ENCODE measurements at regions not wholly inside any gene's neighbourhood (a gene's known extent, or its start where the extent isn't known, plus 50 kb on each side); places are given as distances from the start of the nearest gene placed in this dataset.

DNA sequence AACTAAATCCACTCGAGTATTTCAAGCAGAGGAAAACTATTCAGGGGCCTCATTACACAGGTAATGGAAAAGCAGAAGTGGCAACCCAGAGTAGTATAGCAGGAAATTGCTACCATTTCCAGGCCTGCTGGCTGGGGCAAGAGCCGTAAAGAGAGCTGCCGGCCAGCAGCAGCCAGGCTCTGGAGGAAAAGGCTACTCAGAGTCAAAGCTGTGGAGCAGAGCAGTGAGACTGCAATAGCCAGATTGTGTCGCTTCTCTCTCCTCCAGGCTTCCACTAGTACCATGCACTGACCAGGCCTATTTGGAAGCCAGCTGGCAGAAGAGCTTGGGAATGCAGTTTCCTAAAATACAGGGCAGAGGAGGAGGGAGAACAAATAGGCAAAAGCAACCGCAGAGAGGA lies 155.5 kb downstream of the OMA1 start:
- TF ChIP-seq, protein P1, sequence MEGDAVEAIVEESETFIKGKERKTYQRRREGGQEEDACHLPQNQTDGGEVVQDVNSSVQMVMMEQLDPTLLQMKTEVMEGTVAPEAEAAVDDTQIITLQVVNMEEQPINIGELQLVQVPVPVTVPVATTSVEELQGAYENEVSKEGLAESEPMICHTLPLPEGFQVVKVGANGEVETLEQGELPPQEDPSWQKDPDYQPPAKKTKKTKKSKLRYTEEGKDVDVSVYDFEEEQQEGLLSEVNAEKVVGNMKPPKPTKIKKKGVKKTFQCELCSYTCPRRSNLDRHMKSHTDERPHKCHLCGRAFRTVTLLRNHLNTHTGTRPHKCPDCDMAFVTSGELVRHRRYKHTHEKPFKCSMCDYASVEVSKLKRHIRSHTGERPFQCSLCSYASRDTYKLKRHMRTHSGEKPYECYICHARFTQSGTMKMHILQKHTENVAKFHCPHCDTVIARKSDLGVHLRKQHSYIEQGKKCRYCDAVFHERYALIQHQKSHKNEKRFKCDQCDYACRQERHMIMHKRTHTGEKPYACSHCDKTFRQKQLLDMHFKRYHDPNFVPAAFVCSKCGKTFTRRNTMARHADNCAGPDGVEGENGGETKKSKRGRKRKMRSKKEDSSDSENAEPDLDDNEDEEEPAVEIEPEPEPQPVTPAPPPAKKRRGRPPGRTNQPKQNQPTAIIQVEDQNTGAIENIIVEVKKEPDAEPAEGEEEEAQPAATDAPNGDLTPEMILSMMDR (IDR thresholded peaks at IDR 0.05 in 8 of 11, conservative IDR thresholded peaks at IDR 0.05 in 3 of 11) = no peak
- TF ChIP-seq POLR2AphosphoS5 (IDR thresholded peaks at IDR 0.05) (no peak), POLR2A (IDR thresholded peaks at IDR 0.05) (no peak)

All from spleen (tissue), 7 donors.